KMS-11 (cell line): ENCODE measurements at regions not wholly inside any gene's neighbourhood (a gene's known extent, or its start where the extent isn't known, plus 50 kb on each side); places are given as distances from the start of the nearest gene placed in this dataset.

Experiments
- H2AFZ ChIP-seq: fragments of 200-600 bp; sonication (generic); 2 replicates; pipeline ENCODE4 v1.6.1; 2016; ENCODE audit warnings: antibody characterized with exemption, mixed run types, low read depth
- H3K27ac ChIP-seq: fragments of 200-600 bp; sonication (generic); 2 replicates; pipeline ENCODE4 v1.6.1; 2016; ENCODE audit warnings: mild to moderate bottlenecking, mixed run types
- H3K27me3 ChIP-seq: fragments of 200-600 bp; sonication (generic); 2 replicates; pipeline ENCODE4 v1.6.1; 2017; ENCODE audit warnings: mild to moderate bottlenecking, low read depth, mixed run types, moderate library complexity; ENCODE audit not compliant: insufficient read depth
- H3K36me3 ChIP-seq: fragments of 200-600 bp; sonication (generic); 2 replicates; pipeline ENCODE4 v1.6.1; 2017; ENCODE audit warnings: mild to moderate bottlenecking, mixed run types; ENCODE audit not compliant: insufficient read depth
- H3K4me1 ChIP-seq: fragments of 200-600 bp; sonication (generic); 2 replicates; pipeline ENCODE4 v1.6.1; 2016; ENCODE audit warnings: mild to moderate bottlenecking, low read depth, mixed run types; ENCODE audit not compliant: poor library complexity, severe bottlenecking
- H3K4me2 ChIP-seq: fragments of 200-600 bp; sonication (generic); 2 replicates; pipeline ENCODE4 v1.7.0; 2016; ENCODE audit warnings: mild to moderate bottlenecking, mixed run types
- H3K4me3 ChIP-seq: fragments of 200-600 bp; sonication (generic); IDR thresholded peaks from 2 replicates; pipeline ENCODE4 v1.6.1; 2017; ENCODE audit warnings: low read depth, low read length, mixed read lengths; ENCODE audit not compliant: insufficient read depth
- H3K79me2 ChIP-seq: fragments of 200-600 bp; sonication (generic); 2 replicates; pipeline ENCODE4 v1.6.1; 2016; ENCODE audit warnings: low read depth, mixed run types; ENCODE audit not compliant: insufficient read depth
- H3K9ac ChIP-seq: fragments of 200-600 bp; sonication (generic); 2 replicates; pipeline ENCODE4 v1.6.1; 2016; ENCODE audit warnings: mild to moderate bottlenecking, mixed run types
- H4K20me1 ChIP-seq: fragments of 200-600 bp; sonication (generic); 2 replicates; pipeline ENCODE4 v1.6.1; 2016; ENCODE audit warnings: mild to moderate bottlenecking, mixed run types; ENCODE audit not compliant: insufficient read depth
- TF ChIP-seq, protein P1 (sequence below): fragments of 200-600 bp; sonication (generic); conservative IDR thresholded peaks from 2 replicates; pipeline ENCODE4 v1.6.1; 2017; ENCODE audit warnings: low read depth, mild to moderate bottlenecking, antibody characterized with exemption, low read length, moderate library complexity, mixed read lengths

DNA sequence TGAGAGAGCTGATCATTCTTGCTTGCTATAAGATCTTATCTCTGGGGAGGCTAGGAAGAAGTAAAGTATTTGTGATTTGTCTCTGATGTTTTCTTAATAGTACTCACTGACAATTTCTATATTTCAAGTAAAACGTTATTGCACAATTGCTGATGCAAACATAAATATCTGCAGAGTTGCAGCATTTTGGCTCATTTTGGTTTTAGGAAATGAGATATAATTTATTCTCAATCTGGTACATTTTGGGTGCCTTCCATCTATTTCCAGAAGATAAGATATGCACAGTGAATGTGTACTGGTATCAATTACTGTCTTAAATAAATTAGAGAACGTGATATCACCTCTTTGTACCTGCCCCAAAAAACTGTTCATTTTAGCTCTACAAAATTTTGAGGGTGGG lies 1431.5 kb downstream of the BRINP3 start:
- Histone ChIP-seq H3K4me1 (no peaks in the 10 kb centered on the region), H3K9ac (no peak overlapping the region), H3K4me2 (no peak overlapping the region), H3K79me2 (no peaks in the 10 kb centered on the region), H4K20me1 (no peaks in the 10 kb centered on the region), H3K27me3 (no peaks in the 10 kb centered on the region), H3K27ac (no peak overlapping the region), H3K4me3 (no peak overlapping the region), H2AFZ (no peak overlapping the region), H3K36me3 (no peaks in the 10 kb centered on the region)
- TF ChIP-seq, protein P1, sequence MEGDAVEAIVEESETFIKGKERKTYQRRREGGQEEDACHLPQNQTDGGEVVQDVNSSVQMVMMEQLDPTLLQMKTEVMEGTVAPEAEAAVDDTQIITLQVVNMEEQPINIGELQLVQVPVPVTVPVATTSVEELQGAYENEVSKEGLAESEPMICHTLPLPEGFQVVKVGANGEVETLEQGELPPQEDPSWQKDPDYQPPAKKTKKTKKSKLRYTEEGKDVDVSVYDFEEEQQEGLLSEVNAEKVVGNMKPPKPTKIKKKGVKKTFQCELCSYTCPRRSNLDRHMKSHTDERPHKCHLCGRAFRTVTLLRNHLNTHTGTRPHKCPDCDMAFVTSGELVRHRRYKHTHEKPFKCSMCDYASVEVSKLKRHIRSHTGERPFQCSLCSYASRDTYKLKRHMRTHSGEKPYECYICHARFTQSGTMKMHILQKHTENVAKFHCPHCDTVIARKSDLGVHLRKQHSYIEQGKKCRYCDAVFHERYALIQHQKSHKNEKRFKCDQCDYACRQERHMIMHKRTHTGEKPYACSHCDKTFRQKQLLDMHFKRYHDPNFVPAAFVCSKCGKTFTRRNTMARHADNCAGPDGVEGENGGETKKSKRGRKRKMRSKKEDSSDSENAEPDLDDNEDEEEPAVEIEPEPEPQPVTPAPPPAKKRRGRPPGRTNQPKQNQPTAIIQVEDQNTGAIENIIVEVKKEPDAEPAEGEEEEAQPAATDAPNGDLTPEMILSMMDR, result no peak

DNA sequence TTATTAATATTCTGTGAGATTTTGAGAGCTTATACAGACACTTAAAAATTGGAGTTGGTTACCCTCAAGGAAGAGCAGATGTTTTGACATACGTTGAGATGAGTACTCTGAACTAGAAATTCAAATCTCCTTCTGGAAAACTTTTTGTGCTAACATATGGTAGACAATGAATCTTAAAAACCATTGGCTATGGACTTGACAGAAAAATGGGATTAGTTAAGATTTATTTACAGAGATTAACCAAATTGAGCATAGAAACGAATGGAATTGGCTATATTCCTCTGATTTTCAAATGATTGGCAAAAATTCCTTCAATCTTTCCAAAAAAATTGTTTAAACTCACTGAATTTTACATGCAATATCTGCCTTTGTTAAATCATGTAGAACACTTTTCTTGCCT lies 1392.9 kb downstream of the BRINP3 start:
- no peak overlapping the region for H3K27ac ChIP-seq
- H3K4me2 ChIP-seq, result no peak overlapping the region
- no peak overlapping the region for H2AFZ ChIP-seq
- no peaks in the 10 kb centered on the region for H3K4me1 ChIP-seq
- no peaks in the 10 kb centered on the region for H3K27me3 ChIP-seq
- no peaks in the 10 kb centered on the region for H3K36me3 ChIP-seq
- H3K79me2 ChIP-seq, result no peaks in the 10 kb centered on the region
- H4K20me1 ChIP-seq, result no peaks in the 10 kb centered on the region
- TF ChIP-seq, protein P1, result no peak
- no peak overlapping the region for H3K4me3 ChIP-seq
- H3K9ac ChIP-seq, result no peak overlapping the region

DNA sequence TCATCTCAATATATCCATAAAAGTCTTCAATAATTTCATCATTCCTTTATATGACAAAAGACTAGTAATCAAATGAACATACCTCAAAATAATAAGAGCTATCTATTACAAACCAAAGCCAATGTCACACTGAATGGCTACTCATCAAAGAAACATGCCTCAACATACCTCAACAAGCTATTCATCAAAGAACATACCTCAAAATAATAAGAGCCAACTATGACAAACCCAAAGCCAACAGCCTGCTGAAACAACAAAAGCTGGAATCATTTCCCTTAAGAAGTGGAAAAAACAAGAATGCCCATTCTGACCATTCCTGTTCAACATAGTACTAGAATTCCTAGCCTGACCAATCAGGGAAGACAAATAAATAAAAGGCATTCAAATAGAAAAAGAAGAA lies 1373.7 kb downstream of the BRINP3 start:
- Histone ChIP-seq H3K4me2 (no peak overlapping the region), H3K27me3 (no peaks in the 10 kb centered on the region), H3K4me1 (no peaks in the 10 kb centered on the region), H3K9ac (no peak overlapping the region), H3K27ac (no peak overlapping the region), H3K36me3 (no peaks in the 10 kb centered on the region), H3K4me3 (no peak overlapping the region), H2AFZ (no peak overlapping the region), H3K79me2 (no peaks in the 10 kb centered on the region), H4K20me1 (no peaks in the 10 kb centered on the region)
- TF ChIP-seq, protein P1, result no peak

GRCh38 chr1:189117072-189117770 lies 1360.4 kb downstream of the BRINP3 start:
- no peaks in the 10 kb centered on the region for H3K79me2 ChIP-seq
- no peak overlapping the region for H3K9ac ChIP-seq
- H3K27me3 ChIP-seq, result no peaks in the 10 kb centered on the region
- no peak overlapping the region for H3K27ac ChIP-seq
- H3K4me1 ChIP-seq, result no peaks in the 10 kb centered on the region
- H3K4me3 ChIP-seq, result no peak overlapping the region
- TF ChIP-seq, protein P1, result no peak
- no peaks in the 10 kb centered on the region for H4K20me1 ChIP-seq
- H2AFZ ChIP-seq, result no peak overlapping the region
- no peaks in the 10 kb centered on the region for H3K36me3 ChIP-seq
- no peak overlapping the region for H3K4me2 ChIP-seq
